Calu3 (cell line): ENCODE measurements at regions not wholly inside any gene's neighbourhood (a gene's known extent, or its start where the extent isn't known, plus 50 kb on each side); places are given as distances from the start of the nearest gene placed in this dataset.

Experiments
- BruUV-seq: library from RNA; stranded (reverse); fragments of 400-500 nt; replicated peaks from 2 replicates; lab custom pipeline; 2021; lab: Mats Ljungman, UMichigan
- CTCF ChIA-PET: fragments of 300-600 bp; sonication (Branson Sonifier 250); formaldehyde crosslinking; loops from one replicate; lab custom pipeline; 2022; ENCODE audit warnings: antibody characterized with exemption; lab: Charles Lee
- DNase-seq: peaks from one replicate; pipeline ENCODE4 v3.0.0; 2022
- H3K27ac Mint-ChIP-seq: one replicate; pipeline ENCODE4 v1.8.0; 2022; ENCODE audit warnings: mixed read lengths; ENCODE audit not compliant: unreplicated experiment
- H3K27me3 Mint-ChIP-seq: one replicate; pipeline ENCODE4 v1.8.0; 2022; ENCODE audit warnings: mixed read lengths; ENCODE audit not compliant: unreplicated experiment
- H3K36me3 Mint-ChIP-seq: one replicate; pipeline ENCODE4 v1.8.0; 2022; ENCODE audit warnings: mild to moderate bottlenecking, moderate library complexity, mixed read lengths; ENCODE audit not compliant: insufficient read depth, unreplicated experiment
- H3K4me1 Mint-ChIP-seq: one replicate; pipeline ENCODE4 v1.8.0; 2022; ENCODE audit warnings: mild to moderate bottlenecking, low read depth, mixed read lengths; ENCODE audit not compliant: unreplicated experiment
- H3K4me3 Mint-ChIP-seq: one replicate; pipeline ENCODE4 v1.8.0; 2022; ENCODE audit warnings: mild to moderate bottlenecking, low read depth, moderate library complexity, mixed read lengths; ENCODE audit not compliant: unreplicated experiment
- H3K9me3 Mint-ChIP-seq: one replicate; pipeline ENCODE4 v1.8.0; 2022; ENCODE audit warnings: low read depth, mixed read lengths; ENCODE audit not compliant: unreplicated experiment
- intact Hi-C: fragments of 100-400 bp; cut with micrococcal nuclease; formaldehyde crosslinking; loops from one replicate; pipeline ENCODE4 v1.10.0; 2022; ENCODE audit not compliant: unreplicated experiment
- TF ChIP-seq, protein P1 (sequence below): fragments of 200-600 bp; IDR thresholded peaks from one replicate; pipeline ENCODE4 v1.8.0; 2022; ENCODE audit warnings: antibody characterized with exemption; ENCODE audit not compliant: unreplicated experiment

DNA sequence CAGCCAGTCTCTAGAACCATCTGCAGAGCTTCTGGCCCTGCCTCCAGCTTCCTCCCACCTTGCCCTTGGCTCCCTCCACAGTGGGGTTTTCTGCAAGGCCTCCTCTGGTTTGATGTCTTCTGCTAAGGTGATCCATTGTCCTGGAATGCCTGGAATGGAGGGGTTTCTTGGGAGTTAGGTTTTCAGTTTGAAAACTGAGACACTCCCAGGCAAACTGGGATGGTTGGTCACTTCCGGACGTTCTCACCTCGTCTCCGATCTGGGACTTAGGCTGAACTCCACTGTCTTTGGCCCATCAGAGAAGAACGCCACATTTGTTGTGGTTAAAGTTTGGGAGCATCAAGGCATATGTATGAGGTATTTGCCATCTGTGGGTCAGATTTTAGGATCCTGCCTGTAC lies 77.4 kb upstream of the KLHL25 start:
- no peak overlapping the region for H3K4me3 Mint-ChIP-seq
- H3K9me3 Mint-ChIP-seq: no peaks in the 10 kb centered on the region
- no peak for DNase-seq
- peaks cover 95% of the 10 kb centered on the region for H3K27me3 Mint-ChIP-seq
- TF ChIP-seq, protein P1, sequence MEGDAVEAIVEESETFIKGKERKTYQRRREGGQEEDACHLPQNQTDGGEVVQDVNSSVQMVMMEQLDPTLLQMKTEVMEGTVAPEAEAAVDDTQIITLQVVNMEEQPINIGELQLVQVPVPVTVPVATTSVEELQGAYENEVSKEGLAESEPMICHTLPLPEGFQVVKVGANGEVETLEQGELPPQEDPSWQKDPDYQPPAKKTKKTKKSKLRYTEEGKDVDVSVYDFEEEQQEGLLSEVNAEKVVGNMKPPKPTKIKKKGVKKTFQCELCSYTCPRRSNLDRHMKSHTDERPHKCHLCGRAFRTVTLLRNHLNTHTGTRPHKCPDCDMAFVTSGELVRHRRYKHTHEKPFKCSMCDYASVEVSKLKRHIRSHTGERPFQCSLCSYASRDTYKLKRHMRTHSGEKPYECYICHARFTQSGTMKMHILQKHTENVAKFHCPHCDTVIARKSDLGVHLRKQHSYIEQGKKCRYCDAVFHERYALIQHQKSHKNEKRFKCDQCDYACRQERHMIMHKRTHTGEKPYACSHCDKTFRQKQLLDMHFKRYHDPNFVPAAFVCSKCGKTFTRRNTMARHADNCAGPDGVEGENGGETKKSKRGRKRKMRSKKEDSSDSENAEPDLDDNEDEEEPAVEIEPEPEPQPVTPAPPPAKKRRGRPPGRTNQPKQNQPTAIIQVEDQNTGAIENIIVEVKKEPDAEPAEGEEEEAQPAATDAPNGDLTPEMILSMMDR: no peak
- no peak overlapping the region for H3K27ac Mint-ChIP-seq
- H3K36me3 Mint-ChIP-seq: no peaks in the 10 kb centered on the region
- CTCF ChIA-PET: no interaction called here
- no TSS peak for BruUV-seq
- intact Hi-C loops: no loop called here
- no peaks in the 10 kb centered on the region for H3K4me1 Mint-ChIP-seq

DNA sequence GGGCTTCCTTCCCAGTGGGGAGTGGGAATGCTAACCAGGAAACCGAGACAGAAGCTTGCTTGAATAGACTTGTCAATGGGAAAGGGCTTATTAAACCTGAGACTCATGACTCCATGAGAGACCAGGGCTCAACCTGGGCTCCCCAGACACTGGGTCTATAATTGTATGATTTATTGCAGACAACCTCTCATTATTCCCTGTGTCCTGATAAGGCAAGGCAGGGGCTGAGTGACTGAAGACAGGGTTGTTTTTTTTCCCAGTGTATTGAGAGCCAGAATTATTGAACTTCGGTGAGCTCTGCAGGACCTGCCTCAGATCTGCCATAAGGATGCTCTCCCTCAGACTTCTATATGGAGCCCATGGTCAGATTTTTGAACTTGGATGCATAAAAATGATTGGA lies 79.5 kb upstream of the KLHL25 start:
- Mint-ChIP-seq H3K36me3 (no peaks in the 10 kb centered on the region), H3K27ac (no peak overlapping the region), H3K27me3 (peaks cover 90% of the 10 kb centered on the region), H3K9me3 (no peaks in the 10 kb centered on the region), H3K4me1 (no peaks in the 10 kb centered on the region), H3K4me3 (no peak overlapping the region)
- TF ChIP-seq, protein P1: no peak
- CTCF ChIA-PET: interaction anchor here (0.6 kb wide), 1 partner anchor 318 kb away, joined by 3 read pairs; no protein-coding TSS in a partner anchor
- DNase-seq: no peak
- BruUV-seq: no TSS peak
- intact Hi-C loops: no loop called here

DNA sequence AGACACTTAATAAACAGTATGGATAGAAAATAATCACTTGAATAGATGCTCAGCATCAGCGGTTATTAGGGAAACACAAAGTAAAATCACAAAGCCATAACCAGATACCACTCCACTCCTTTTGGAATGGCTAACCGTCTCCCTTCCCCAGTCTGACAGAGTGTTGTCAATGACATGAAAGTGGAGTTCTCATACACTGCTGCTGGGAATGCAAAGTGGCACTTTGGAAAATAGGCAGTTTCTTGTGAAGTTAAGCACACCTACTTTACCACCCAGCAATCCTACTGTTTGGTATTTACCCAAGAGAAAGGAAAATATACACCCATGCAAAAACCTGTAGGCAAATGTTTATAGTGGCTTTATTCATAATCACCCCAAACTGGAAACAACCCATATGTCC lies 81.0 kb upstream of the KLHL25 start:
- no peak overlapping the region for H3K4me3 Mint-ChIP-seq
- H3K9me3 Mint-ChIP-seq: no peaks in the 10 kb centered on the region
- no peak for DNase-seq
- H3K4me1 Mint-ChIP-seq: no peaks in the 10 kb centered on the region
- no peaks in the 10 kb centered on the region for H3K36me3 Mint-ChIP-seq
- no TSS peak for BruUV-seq
- TF ChIP-seq, protein P1: no peak
- intact Hi-C loops: no loop called here
- H3K27me3 Mint-ChIP-seq: peaks cover 90% of the 10 kb centered on the region
- CTCF ChIA-PET: no interaction called here
- H3K27ac Mint-ChIP-seq: no peak overlapping the region

DNA sequence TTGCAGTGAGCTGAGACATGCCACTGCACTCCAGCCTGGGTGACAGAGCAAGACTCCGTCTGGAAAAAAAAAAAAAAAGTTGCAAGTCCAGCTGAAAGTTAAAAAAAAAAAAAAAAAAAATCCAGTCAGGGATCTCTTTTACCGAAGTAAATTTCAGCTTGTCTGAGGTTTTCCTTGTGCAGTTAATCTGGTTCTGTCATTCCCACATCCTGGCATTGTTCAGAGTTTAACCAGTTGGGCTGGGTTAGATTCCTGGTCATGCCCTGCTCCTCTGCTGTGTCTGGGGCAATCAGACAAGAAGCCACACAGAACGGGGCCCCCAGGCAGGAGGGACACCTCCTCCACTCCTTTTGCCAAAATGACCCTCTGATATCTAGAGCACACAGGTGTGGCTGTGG lies 84.1 kb upstream of the KLHL25 start:
- Mint-ChIP-seq H3K4me3 (no peak overlapping the region), H3K27me3 (peaks cover 65% of the 10 kb centered on the region), H3K36me3 (no peaks in the 10 kb centered on the region), H3K27ac (no peak overlapping the region), H3K4me1 (no peaks in the 10 kb centered on the region), H3K9me3 (no peaks in the 10 kb centered on the region)
- TF ChIP-seq, protein P1: no peak
- CTCF ChIA-PET: interaction anchor here (0.7 kb wide), 1 partner anchor 759 kb away, joined by 3 read pairs; no protein-coding TSS in a partner anchor
- BruUV-seq: no TSS peak
- DNase-seq: no peak
- intact Hi-C loops: no loop called here
